H9 (cell line): ENCODE measurements at regions not wholly inside any gene's neighbourhood (a gene's known extent, or its start where the extent isn't known, plus 50 kb on each side); places are given as distances from the start of the nearest gene placed in this dataset.

Experiments used
- DNase-seq: peaks from one replicate; pipeline ENCODE4 v3.0.0-alpha.2; 2017
- H2AFZ ChIP-seq: one replicate; pipeline ENCODE4 v1.6.1; 2013; ENCODE audit warnings: mild to moderate bottlenecking, low read length, control low read depth, moderate library complexity
- H2AK5ac ChIP-seq: 2 replicates; pipeline ENCODE4 v1.6.1; 2013; ENCODE audit warnings: low read length, control low read depth, mixed read lengths; ENCODE audit not compliant: insufficient read length
- H2BK120ac ChIP-seq: one replicate; pipeline ENCODE4 v1.6.1; 2013; ENCODE audit warnings: low read depth, mild to moderate bottlenecking, low read length, control low read depth, inconsistent platforms; ENCODE audit not compliant: poor library complexity, severe bottlenecking
- H2BK12ac ChIP-seq: 2 replicates; pipeline ENCODE4 v1.6.1; 2013; ENCODE audit warnings: low read length, control low read depth, mixed read lengths, low read depth; ENCODE audit not compliant: insufficient read length
- H2BK15ac ChIP-seq: 2 replicates; pipeline ENCODE4 v1.6.1; 2013; ENCODE audit warnings: low read depth, low read length, control low read depth
- H2BK20ac ChIP-seq: one replicate; pipeline ENCODE4 v1.6.1; 2013; ENCODE audit warnings: low read depth, mild to moderate bottlenecking, low read length, control low read depth, inconsistent platforms; ENCODE audit not compliant: poor library complexity, severe bottlenecking
- H2BK5ac ChIP-seq: 2 replicates; pipeline ENCODE4 v1.6.1; 2013; ENCODE audit warnings: low read length, control low read depth, mixed read lengths; ENCODE audit not compliant: insufficient read length
- H3K14ac ChIP-seq: 2 replicates; pipeline ENCODE4 v1.6.1; 2013; ENCODE audit warnings: low read length, control low read depth; ENCODE audit not compliant: insufficient read depth
- H3K18ac ChIP-seq: 2 replicates; pipeline ENCODE4 v1.6.1; 2013; ENCODE audit warnings: low read depth, mild to moderate bottlenecking, mixed read lengths, low read length, control low read depth; ENCODE audit not compliant: insufficient read length
- H3K23ac ChIP-seq: 2 replicates; pipeline ENCODE4 v1.6.1; 2013; ENCODE audit warnings: low read length, control low read depth, mixed read lengths, low read depth; ENCODE audit not compliant: insufficient read length
- H3K23me2 ChIP-seq: 2 replicates; pipeline ENCODE4 v1.6.1; 2013; ENCODE audit warnings: low read depth, mild to moderate bottlenecking, mixed read lengths, low read length, control low read depth; ENCODE audit not compliant: insufficient read length, poor library complexity, severe bottlenecking
- H3K27ac ChIP-seq: 2 replicates; pipeline ENCODE4 v1.5.1; 2013; ENCODE audit warnings: low read length, control low read depth, mixed read lengths, low read depth; ENCODE audit not compliant: insufficient read length
- H3K27me3 ChIP-seq: 2 replicates; pipeline ENCODE4 v1.6.1; 2013; ENCODE audit warnings: low read length, control low read depth, inconsistent platforms; ENCODE audit not compliant: insufficient read depth
- H3K4ac ChIP-seq: 2 replicates; pipeline ENCODE4 v1.6.1; 2013; ENCODE audit warnings: low read depth, mild to moderate bottlenecking, control low read depth, inconsistent platforms, low read length, moderate library complexity
- H3K4me1 ChIP-seq: 2 replicates; pipeline ENCODE4 v1.6.1; 2013; ENCODE audit warnings: low read length, control low read depth, inconsistent platforms; ENCODE audit not compliant: insufficient read depth
- H3K4me2 ChIP-seq: 2 replicates; pipeline ENCODE4 v1.6.1; 2013; ENCODE audit warnings: low read length, control low read depth, mixed read lengths; ENCODE audit not compliant: insufficient read length, insufficient read depth
- H3K56ac ChIP-seq: 2 replicates; pipeline ENCODE4 v1.6.1; 2013; ENCODE audit warnings: low read depth, mild to moderate bottlenecking, mixed read lengths, low read length, control low read depth; ENCODE audit not compliant: insufficient read length
- H3K79me1 ChIP-seq: 2 replicates; pipeline ENCODE4 v1.6.1; 2013; ENCODE audit warnings: low read depth, mild to moderate bottlenecking, moderate library complexity, low read length, control low read depth, inconsistent platforms; ENCODE audit not compliant: insufficient read depth, poor library complexity, severe bottlenecking
- H3K79me2 ChIP-seq: 2 replicates; pipeline ENCODE4 v1.6.1; 2013; ENCODE audit warnings: low read length, control low read depth, inconsistent platforms; ENCODE audit not compliant: insufficient read depth
- H3K9ac ChIP-seq: 2 replicates; pipeline ENCODE4 v1.6.1; 2013; ENCODE audit warnings: low read length, control low read depth, mixed read lengths; ENCODE audit not compliant: insufficient read length; ENCODE audit errors: extremely low read depth
- H3K9me3 ChIP-seq: one replicate; pipeline ENCODE4 v1.6.1; 2013; ENCODE audit warnings: low read depth, low read length, inconsistent platforms; ENCODE audit not compliant: control insufficient read depth
- H3T11ph ChIP-seq: one replicate; pipeline ENCODE4 v1.6.1; 2013; ENCODE audit warnings: mild to moderate bottlenecking, low read length, control low read depth, inconsistent platforms
- H4K20me1 ChIP-seq: one replicate; pipeline ENCODE4 v1.6.1; 2013; ENCODE audit not compliant: control insufficient read depth, insufficient read length, insufficient read depth
- H4K5ac ChIP-seq: 2 replicates; pipeline ENCODE4 v1.6.1; 2013; ENCODE audit warnings: low read depth, mild to moderate bottlenecking, mixed read lengths, low read length, control low read depth; ENCODE audit not compliant: insufficient read length
- H4K8ac ChIP-seq: replicated peaks from 2 replicates; pipeline ENCODE4 v1.6.1; 2013; ENCODE audit warnings: low read length, control low read depth, mixed read lengths, low read depth; ENCODE audit not compliant: insufficient read length
- H4K91ac ChIP-seq: 2 replicates; pipeline ENCODE4 v1.6.1; 2013; ENCODE audit warnings: low read depth, mild to moderate bottlenecking, moderate library complexity, mixed read lengths, low read length, control low read depth; ENCODE audit not compliant: insufficient read length
- H3K27ac Mint-ChIP-seq, 3 experiments: 2 replicates in 2 of 3; 3 replicates in 1 of 3; pipeline ENCODE4 v1.8.0; 2020 to 2021; ENCODE audit warnings: mixed read lengths in 3 of 3, mild to moderate bottlenecking in 1 of 3, moderate library complexity in 1 of 3
- H3K27me3 Mint-ChIP-seq: 2 replicates; pipeline ENCODE4 v1.8.0; 2021; ENCODE audit warnings: low read depth, mild to moderate bottlenecking, moderate library complexity, mixed read lengths
- H3K36me3 Mint-ChIP-seq, 3 experiments: 2 replicates in 2 of 3; 3 replicates in 1 of 3; pipeline ENCODE4 v1.8.0; 2020 to 2021; ENCODE audit warnings: low read depth in 3 of 3, mixed read lengths in 3 of 3; ENCODE audit not compliant: insufficient read depth in 1 of 3
- H3K4me1 Mint-ChIP-seq, 2 experiments: 2 replicates each; pipeline ENCODE4 v1.8.0; 2020; ENCODE audit warnings: mixed read lengths in 2 of 2
- H3K4me3 Mint-ChIP-seq, 2 experiments: 2 replicates in 1 of 2; 3 replicates in 1 of 2; pipeline ENCODE4 v1.8.0; 2020 to 2021; ENCODE audit warnings: mild to moderate bottlenecking in 2 of 2, mixed read lengths in 2 of 2, moderate library complexity in 1 of 2
- H3K9me3 Mint-ChIP-seq, 2 experiments: 2 replicates in 1 of 2; 3 replicates in 1 of 2; pipeline ENCODE4 v1.8.0; 2020; ENCODE audit warnings: mild to moderate bottlenecking in 2 of 2, mixed read lengths in 2 of 2, moderate library complexity in 1 of 2
- CTCF ChIP-seq: fragments of 200-600 bp; sonication (generic); conservative IDR thresholded peaks from 3 replicates; pipeline ENCODE4 v1.8.0; 2021; ENCODE audit warnings: antibody characterized with exemption, mild to moderate bottlenecking
- WGBS: extraction: QIAGEN DNeasy Blood & Tissue Kit; methylation state at CpG from one replicate; pipeline ENCODE4 v1.1.7; 2013; ENCODE audit warnings: missing lambda C conversion rate, low lambda C conversion rate, mixed read lengths; ENCODE audit not compliant: insufficient read length; ENCODE audit errors: extremely low coverage; 5-methylcytosine and 5-hydroxymethylcytosine counted together

- H3K4me1 Mint-ChIP-seq, result no peaks in the 10 kb centered on the region
- H3K9me3 ChIP-seq, result no peaks in the 10 kb centered on the region
- no peaks in the 10 kb centered on the region for H3K27me3 ChIP-seq
- no peak overlapping the region for H2BK120ac ChIP-seq
- no peak overlapping the region for H4K91ac ChIP-seq
- no peaks in the 10 kb centered on the region; a peak in 1 of 7 replicates for H3K36me3 Mint-ChIP-seq
- no peak overlapping the region for H2BK5ac ChIP-seq
- H3K4me2 ChIP-seq, result no peak overlapping the region
- no peaks in the 10 kb centered on the region for H3K23me2 ChIP-seq
- TF ChIP-seq CTCF, result no peak
- H4K5ac ChIP-seq, result no peak overlapping the region
- no peak overlapping the region for H4K8ac ChIP-seq
- no peaks in the 10 kb centered on the region for H3K4me1 ChIP-seq
- H3K79me1 ChIP-seq, result no peaks in the 10 kb centered on the region
- no peak overlapping the region for H2BK20ac ChIP-seq
- DNase-seq, result no peak
- no peak overlapping the region for H3K27ac Mint-ChIP-seq
- peaks cover 2 to 7% of the 10 kb centered on the region in 2 experiments; a peak in 1 of 5 replicates for H3K9me3 Mint-ChIP-seq
- no peak overlapping the region for H3K4me3 Mint-ChIP-seq
- no peak overlapping the region for H2BK15ac ChIP-seq
- H2AK5ac ChIP-seq, result no peak overlapping the region
- no peak overlapping the region for H3K9ac ChIP-seq
- no peaks in the 10 kb centered on the region for H4K20me1 ChIP-seq
- H3K14ac ChIP-seq, result no peak overlapping the region
- H3K27me3 Mint-ChIP-seq, result no peaks in the 10 kb centered on the region; the same call in 1 of the 2 replicates
- H3K56ac ChIP-seq, result no peak overlapping the region
- H2BK12ac ChIP-seq, result no peak overlapping the region
- WGBS, result no CpG with 5 or more reads among the region's 4 CpGs
- no peak overlapping the region for H2AFZ ChIP-seq
- no peaks in the 10 kb centered on the region for H3K79me2 ChIP-seq
- no peak overlapping the region for H3K18ac ChIP-seq
- H3K23ac ChIP-seq, result no peak overlapping the region
- H3K4ac ChIP-seq, result no peak overlapping the region
- H3T11ph ChIP-seq, result no peak overlapping the region
- no peak overlapping the region for H3K27ac ChIP-seq
These were observed 59.8 kb downstream of the AGTR2 start for GRCh38 chrX:116230130-116230898.
